ENCODE measurements at regions not wholly inside any gene's neighbourhood (a gene's known extent, or its start where the extent isn't known, plus 50 kb on each side); places are given as distances from the start of the nearest gene placed in this dataset.

GRCh38 chr1:67586596-67586995 lies 98.4 kb upstream of the GADD45A start:
- Histone ChIP-seq H3K9me3 (ENCODE audit: low read length) (no peaks in the 10 kb centered on the region), H3K27ac (ENCODE audit: low read length) (no peak overlapping the region), H3K4me2 (ENCODE audit: low read length) (no peak overlapping the region), H3K9me2 (replicated peaks; ENCODE audit: low read length) (no peaks in the 10 kb centered on the region), H3K9ac (ENCODE audit: low read length) (no peak overlapping the region), H3F3A (ENCODE audit: low read length, unreplicated experiment) (no peaks in the 10 kb centered on the region), H2AFZ (ENCODE audit: low read length) (no peak overlapping the region), H4K20me1 (ENCODE audit: low read length) (no peaks in the 10 kb centered on the region), H3K4me1 (ENCODE audit: insufficient read depth, low read length) (no peaks in the 10 kb centered on the region), H3K36me3 (ENCODE audit: low read depth, low read length) (no peaks in the 10 kb centered on the region), H3K4me3 (ENCODE audit: low read length) (no peak overlapping the region), H3K27me3 (ENCODE audit: low read length) (no peaks in the 10 kb centered on the region), H3K79me2 (ENCODE audit: low read length) (no peaks in the 10 kb centered on the region)
- no peak for DNase-seq
- intact Hi-C loops (cut with micrococcal nuclease), result no loop called here
- CTCF ChIA-PET, result no interaction called here
- BruUV-seq (replicated peaks), result no TSS peak
- ATAC-seq, result no peak
- no peak for TF ChIP-seq CTCF (conservative IDR thresholded peaks at IDR 0.05; ENCODE audit: low read depth, low read length)
- no peak for TF ChIP-seq EZH2phosphoT487 (IDR thresholded peaks at IDR 0.05; ENCODE audit: borderline replicate concordance, low read length)
- TF ChIP-seq EZH2 (IDR thresholded peaks at IDR 0.05; ENCODE audit: low read length, unreplicated experiment), result no peak
- POLR2A ChIA-PET (ENCODE audit: unreplicated experiment), result interaction anchor here (0.6 kb wide), 1 partner anchor 10 kb away, joined by 3 read pairs; no protein-coding TSS in a partner anchor

DNA sequence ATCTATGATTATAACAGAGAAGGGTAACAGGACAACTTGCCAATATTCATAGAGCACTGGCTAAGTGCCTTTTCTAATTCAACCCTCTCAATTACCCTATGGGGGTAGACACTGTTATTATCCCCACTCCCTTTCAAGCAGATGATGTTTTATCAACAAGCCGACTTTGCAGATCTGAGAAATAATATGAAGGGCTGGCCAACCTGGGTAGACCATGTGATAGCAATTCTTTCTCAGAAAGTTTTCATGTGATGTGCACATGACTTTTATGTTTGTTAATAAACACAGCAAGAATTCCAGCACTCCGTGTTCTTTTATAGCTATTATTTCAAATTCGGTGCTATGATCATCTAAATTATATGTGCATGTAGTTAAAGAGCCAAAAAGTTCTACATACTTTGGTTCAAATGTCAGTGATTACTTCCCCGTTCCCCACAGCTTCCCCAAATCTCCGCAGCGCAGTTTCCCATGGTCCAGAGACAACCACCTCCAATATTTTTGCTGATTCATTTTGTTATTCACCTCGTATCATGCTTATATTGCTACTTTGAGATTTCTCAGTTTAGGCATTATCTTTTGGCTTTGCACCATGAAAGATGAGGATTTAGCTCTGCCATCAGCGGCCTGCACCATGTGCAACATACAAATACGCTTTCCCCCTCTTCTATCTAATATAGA lies 96.7 kb upstream of the GADD45A start:
- H3K9me3 ChIP-seq (ENCODE audit: low read length), result no peaks in the 10 kb centered on the region
- H3K36me3 ChIP-seq (ENCODE audit: low read depth, low read length), result no peaks in the 10 kb centered on the region
- intact Hi-C loops (cut with micrococcal nuclease), result no loop called here
- DNase-seq, result no peak
- no peak overlapping the region for H3K4me3 ChIP-seq (ENCODE audit: low read length)
- no peak for TF ChIP-seq EZH2phosphoT487 (IDR thresholded peaks at IDR 0.05; ENCODE audit: borderline replicate concordance, low read length)
- TF ChIP-seq CTCF (conservative IDR thresholded peaks at IDR 0.05; ENCODE audit: low read depth, low read length), result no peak
- no peaks in the 10 kb centered on the region for H3K4me1 ChIP-seq (ENCODE audit: insufficient read depth, low read length)
- H3K27ac ChIP-seq (ENCODE audit: low read length), result no peak overlapping the region
- no peak overlapping the region for H3K4me2 ChIP-seq (ENCODE audit: low read length)
- no peaks in the 10 kb centered on the region for H3K79me2 ChIP-seq (ENCODE audit: low read length)
- ATAC-seq, result no peak
- H2AFZ ChIP-seq (ENCODE audit: low read length), result 0 out of 2 replicates have a peak overlapping the region, but pooled peaks have one; percentile 0
- no peaks in the 10 kb centered on the region for H3F3A ChIP-seq (ENCODE audit: low read length, unreplicated experiment)
- ChIA-PET POLR2A (ENCODE audit: unreplicated experiment) (no interaction called here), CTCF (no interaction called here)
- H3K9me2 ChIP-seq (replicated peaks; ENCODE audit: low read length), result no peaks in the 10 kb centered on the region
- BruUV-seq (replicated peaks), result no TSS peak
- H3K27me3 ChIP-seq (ENCODE audit: low read length), result no peaks in the 10 kb centered on the region
- H4K20me1 ChIP-seq (ENCODE audit: low read length), result no peaks in the 10 kb centered on the region
- no peak overlapping the region for H3K9ac ChIP-seq (ENCODE audit: low read length)

- H3K27me3 ChIP-seq (ENCODE audit: low read length), result no peaks in the 10 kb centered on the region
- H3K4me3 ChIP-seq (ENCODE audit: low read length), result no peak overlapping the region
- DNase-seq (no peak), ATAC-seq (no peak)
- H3K4me2 ChIP-seq (ENCODE audit: low read length), result no peak overlapping the region
- H3F3A ChIP-seq (ENCODE audit: low read length, unreplicated experiment), result no peaks in the 10 kb centered on the region
- no peak overlapping the region for H3K9ac ChIP-seq (ENCODE audit: low read length)
- intact Hi-C loops (cut with micrococcal nuclease), result no loop called here
- H4K20me1 ChIP-seq (ENCODE audit: low read length), result no peaks in the 10 kb centered on the region
- TF ChIP-seq EZH2 (IDR thresholded peaks at IDR 0.05; ENCODE audit: low read length, unreplicated experiment) (no peak), EZH2phosphoT487 (IDR thresholded peaks at IDR 0.05; ENCODE audit: borderline replicate concordance, low read length) (no peak), CTCF (conservative IDR thresholded peaks at IDR 0.05; ENCODE audit: low read depth, low read length) (no peak)
- no peak overlapping the region for H3K27ac ChIP-seq (ENCODE audit: low read length)
- BruUV-seq (replicated peaks), result no TSS peak
- ChIA-PET POLR2A (ENCODE audit: unreplicated experiment) (no interaction called here), CTCF (no interaction called here)
- no peaks in the 10 kb centered on the region for H3K36me3 ChIP-seq (ENCODE audit: low read depth, low read length)
- H3K9me2 ChIP-seq (replicated peaks; ENCODE audit: low read length), result no peaks in the 10 kb centered on the region
- H3K79me2 ChIP-seq (ENCODE audit: low read length), result no peaks in the 10 kb centered on the region
- no peaks in the 10 kb centered on the region for H3K4me1 ChIP-seq (ENCODE audit: insufficient read depth, low read length)
- H2AFZ ChIP-seq (ENCODE audit: low read length), result no peak overlapping the region
- H3K9me3 ChIP-seq (ENCODE audit: low read length), result no peaks in the 10 kb centered on the region
Observed at GRCh38 chr1:67589519-67590233, 95.3 kb upstream of the GADD45A start.

Data from PC-3 (cell line).